CD4-positive, alpha-beta memory T cell (primary cell): ENCODE measurements at regions not wholly inside any gene's neighbourhood (a gene's known extent, or its start where the extent isn't known, plus 50 kb on each side); places are given as distances from the start of the nearest gene placed in this dataset.

Experiments
- CTCF ChIA-PET: fragments of 350-600 bp; sonication (Branson Sonifier 250); formaldehyde crosslinking; loops from one replicate; lab custom pipeline; 2021; ENCODE audit warnings: inconsistent platforms; ENCODE audit not compliant: partially characterized antibody; lab: Charles Lee
- POLR2A ChIA-PET: fragments of 350-600 bp; sonication (Branson Sonifier 250); formaldehyde crosslinking; loops from one replicate; lab custom pipeline; 2021; ENCODE audit not compliant: partially characterized antibody; lab: Charles Lee
- DNase-seq, 5 donors: peaks; one replicate each; pipeline versions ENCODE4 v3.0.0 to v3.0.0-alpha.2; 2020 to 2022; ENCODE audit warnings: mixed read lengths in 1 of 5
- H3K27ac ChIP-seq: one replicate; pipeline ENCODE4 v1.7.0; 2013; ENCODE audit warnings: low read depth, low read length
- H3K27me3 ChIP-seq: 2 replicates; pipeline ENCODE4 v1.7.0; 2013; ENCODE audit warnings: mild to moderate bottlenecking, low read length, moderate library complexity; ENCODE audit not compliant: insufficient read depth
- H3K36me3 ChIP-seq: 2 replicates; pipeline ENCODE4 v1.7.0; 2013; ENCODE audit warnings: mild to moderate bottlenecking, low read length, moderate library complexity; ENCODE audit not compliant: insufficient read depth
- H3K4me1 ChIP-seq: 2 replicates; pipeline ENCODE4 v1.7.0; 2013; ENCODE audit warnings: mild to moderate bottlenecking, low read length, moderate library complexity; ENCODE audit not compliant: insufficient read depth
- H3K4me3 ChIP-seq, 2 donors: one replicate each; pipeline ENCODE4 v1.7.0; 2013; ENCODE audit warnings: low read length in 2 of 2, mild to moderate bottlenecking in 1 of 2
- H3K9me3 ChIP-seq, 2 donors: one replicate each; pipeline ENCODE4 v1.7.0; 2013; ENCODE audit warnings: low read length in 2 of 2, control low read depth in 1 of 2; ENCODE audit not compliant: control insufficient read depth in 1 of 2
- H3K27ac Mint-ChIP-seq, 7 donors: one replicate each; pipeline ENCODE4 v1.8.0; 2020 to 2021; ENCODE audit warnings: mixed read lengths in 7 of 7, mild to moderate bottlenecking in 6 of 7, inconsistent platforms in 3 of 7, moderate library complexity in 3 of 7
- H3K27me3 Mint-ChIP-seq, 2 donors: one replicate each; pipeline ENCODE4 v1.8.0; 2020 to 2021; ENCODE audit warnings: mixed read lengths in 2 of 2
- H3K36me3 Mint-ChIP-seq, 2 donors: one replicate each; pipeline ENCODE4 v1.8.0; 2020 to 2021; ENCODE audit warnings: mixed read lengths in 2 of 2, inconsistent platforms in 1 of 2, mild to moderate bottlenecking in 1 of 2
- H3K4me1 Mint-ChIP-seq, 4 donors: one replicate each; pipeline ENCODE4 v1.8.0; 2020 to 2021; ENCODE audit warnings: mixed read lengths in 4 of 4, mild to moderate bottlenecking in 1 of 4
- H3K4me3 Mint-ChIP-seq, 8 donors: one replicate each; pipeline ENCODE4 v1.8.0; 2020 to 2021; ENCODE audit warnings: mixed read lengths in 8 of 8, mild to moderate bottlenecking in 7 of 8, moderate library complexity in 6 of 8, inconsistent platforms in 3 of 8
- H3K9me3 Mint-ChIP-seq, 8 donors: one replicate each; pipeline ENCODE4 v1.8.0; 2020 to 2021; ENCODE audit warnings: mixed read lengths in 8 of 8, mild to moderate bottlenecking in 5 of 8, inconsistent platforms in 3 of 8, moderate library complexity in 1 of 8
- intact Hi-C: fragments of 100-400 bp; cut with micrococcal nuclease; formaldehyde crosslinking; loops from one replicate; pipeline ENCODE4 v1.15.1; 2023

DNA sequence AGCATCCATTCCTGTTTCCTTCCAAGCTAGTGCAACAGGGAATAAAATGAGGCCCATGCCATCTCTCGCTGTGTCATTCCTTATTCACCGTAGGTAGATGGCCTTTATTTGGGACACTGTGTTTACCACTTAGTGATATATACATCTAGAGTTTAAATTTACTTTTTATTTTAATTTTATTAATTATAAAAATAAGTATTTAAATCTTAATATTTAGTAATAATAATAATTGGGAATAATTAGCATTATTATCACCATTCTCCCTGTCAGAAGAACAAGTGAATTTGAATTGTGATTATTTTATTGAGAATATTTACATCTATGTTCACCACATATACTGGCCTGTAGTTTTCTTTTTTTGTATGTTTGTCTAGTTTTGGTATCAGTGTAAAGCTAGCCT lies 692.9 kb upstream of the KIF2B start:
- intact Hi-C loops, result no loop called here
- no peak overlapping the region for H3K27ac Mint-ChIP-seq

DNA sequence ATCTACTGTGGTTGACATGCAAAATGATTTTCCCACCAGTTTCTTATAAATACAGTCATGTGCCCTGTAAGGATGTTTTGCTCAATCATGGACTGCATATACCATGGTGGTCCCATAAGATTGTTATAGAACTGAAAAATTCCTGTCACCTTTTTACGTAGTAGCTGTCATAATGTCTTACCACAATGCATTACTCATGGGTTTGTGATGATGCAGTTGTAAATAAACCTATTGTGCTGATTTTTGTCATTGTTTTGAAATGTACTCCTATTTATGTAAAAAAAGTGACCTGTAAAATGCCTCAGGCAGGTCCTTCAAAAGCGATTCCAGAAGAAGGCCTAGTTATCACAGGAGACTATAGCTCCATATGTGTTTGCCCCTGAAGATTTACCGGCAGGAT lies 695.4 kb upstream of the KIF2B start:
- Histone ChIP-seq H3K27ac (no peak overlapping the region), H3K27me3 (no peaks in the 10 kb centered on the region), H3K4me1 (no peaks in the 10 kb centered on the region), H3K36me3 (no peaks in the 10 kb centered on the region), H3K4me3 (no peak overlapping the region), H3K9me3 (no peaks in the 10 kb centered on the region)
- Mint-ChIP-seq H3K4me1 (no peaks in the 10 kb centered on the region), H3K4me3 (no peak overlapping the region), H3K27me3 (no peaks in the 10 kb centered on the region), H3K27ac (no peak overlapping the region), H3K36me3 (no peaks in the 10 kb centered on the region), H3K9me3 (peaks cover 0 to 5% (median under 1%) of the 10 kb centered on the region in 8 donors)
- CTCF ChIA-PET, result no interaction called here
- DNase-seq, result no peak
- intact Hi-C loops, result no loop called here
- POLR2A ChIA-PET, result no interaction called here

More for the DNA sequence above, 692.9 kb upstream of the KIF2B start:
- peaks cover 0 to 7% (median 1%) of the 10 kb centered on the region in 8 donors for H3K9me3 Mint-ChIP-seq
- ChIA-PET POLR2A (no interaction called here), CTCF (no interaction called here)
- no peaks in the 10 kb centered on the region for H3K27me3 ChIP-seq
- DNase-seq, result no peak
- no peaks in the 10 kb centered on the region for H3K4me1 Mint-ChIP-seq
- no peaks in the 10 kb centered on the region for H3K36me3 Mint-ChIP-seq
- H3K27ac ChIP-seq, result no peak overlapping the region
- no peaks in the 10 kb centered on the region for H3K4me1 ChIP-seq
- no peak overlapping the region for H3K4me3 Mint-ChIP-seq
- H3K36me3 ChIP-seq, result no peaks in the 10 kb centered on the region
- H3K27me3 Mint-ChIP-seq, result no peaks in the 10 kb centered on the region
- no peaks in the 10 kb centered on the region for H3K9me3 ChIP-seq
- H3K4me3 ChIP-seq, result no peak overlapping the region

DNA sequence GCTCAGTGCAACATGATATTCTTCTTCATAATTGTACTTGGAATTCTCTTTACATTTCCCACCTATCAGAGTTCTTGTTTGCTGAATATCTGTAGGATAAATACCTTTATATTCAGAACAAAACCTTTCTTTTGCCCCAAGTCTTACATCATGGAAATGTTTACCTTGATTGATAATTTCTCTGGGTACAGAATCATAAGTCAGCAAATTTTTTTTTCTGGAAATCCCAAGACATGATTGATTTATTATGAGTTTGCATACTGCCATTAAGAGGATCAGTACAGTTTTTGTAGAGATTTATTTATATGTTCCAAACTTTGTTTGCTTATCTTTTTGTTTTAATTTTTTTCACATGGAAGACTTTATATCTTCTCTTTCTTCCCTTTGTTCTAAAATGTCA lies 699.8 kb upstream of the KIF2B start:
- H3K4me3 Mint-ChIP-seq, result no peak overlapping the region
- intact Hi-C loops, result no loop called here
- Histone ChIP-seq H3K27ac (no peak overlapping the region), H3K36me3 (no peaks in the 10 kb centered on the region), H3K4me3 (no peak overlapping the region), H3K4me1 (no peaks in the 10 kb centered on the region), H3K27me3 (no peaks in the 10 kb centered on the region), H3K9me3 (no peaks in the 10 kb centered on the region)
- no peaks in the 10 kb centered on the region for H3K36me3 Mint-ChIP-seq
- H3K27ac Mint-ChIP-seq, result no peak overlapping the region
- ChIA-PET POLR2A (no interaction called here), CTCF (no interaction called here)
- peaks cover 0 to 7% (median 3%) of the 10 kb centered on the region in 8 donors for H3K9me3 Mint-ChIP-seq
- H3K27me3 Mint-ChIP-seq, result no peaks in the 10 kb centered on the region
- no peaks in the 10 kb centered on the region for H3K4me1 Mint-ChIP-seq
- no peak for DNase-seq

DNA sequence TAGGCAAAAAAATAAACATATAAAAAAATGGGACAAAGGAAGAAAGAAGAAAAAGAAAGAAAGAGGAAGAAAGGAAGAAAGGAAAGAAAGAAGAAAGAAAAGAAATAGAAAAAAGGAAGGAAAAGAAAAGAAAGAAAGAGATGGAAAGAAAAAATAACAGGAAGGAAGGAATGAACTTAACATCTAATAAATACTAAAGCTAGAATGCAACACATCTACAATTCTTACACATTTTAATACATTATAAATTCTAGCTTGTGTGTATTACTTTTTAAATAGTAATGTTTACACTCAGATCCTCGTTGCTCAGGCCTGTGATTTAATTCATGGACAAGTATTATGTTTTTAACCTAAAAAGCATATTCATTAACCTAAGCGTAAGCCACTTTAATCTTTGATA lies 703.0 kb upstream of the KIF2B start:
- Histone ChIP-seq H3K27me3 (no peaks in the 10 kb centered on the region), H3K4me1 (no peaks in the 10 kb centered on the region), H3K4me3 (no peak overlapping the region), H3K9me3 (no peaks in the 10 kb centered on the region), H3K36me3 (no peaks in the 10 kb centered on the region), H3K27ac (no peak overlapping the region)
- no peaks in the 10 kb centered on the region for H3K27me3 Mint-ChIP-seq
- no peaks in the 10 kb centered on the region for H3K4me1 Mint-ChIP-seq
- H3K4me3 Mint-ChIP-seq, result no peak overlapping the region
- CTCF ChIA-PET, result no interaction called here
- H3K9me3 Mint-ChIP-seq, result peaks cover 0 to 26% (median 11%) of the 10 kb centered on the region in 8 donors
- intact Hi-C loops, result no loop called here
- no peak for DNase-seq
- POLR2A ChIA-PET, result no interaction called here
- no peaks in the 10 kb centered on the region for H3K36me3 Mint-ChIP-seq
- H3K27ac Mint-ChIP-seq, result no peak overlapping the region

DNA sequence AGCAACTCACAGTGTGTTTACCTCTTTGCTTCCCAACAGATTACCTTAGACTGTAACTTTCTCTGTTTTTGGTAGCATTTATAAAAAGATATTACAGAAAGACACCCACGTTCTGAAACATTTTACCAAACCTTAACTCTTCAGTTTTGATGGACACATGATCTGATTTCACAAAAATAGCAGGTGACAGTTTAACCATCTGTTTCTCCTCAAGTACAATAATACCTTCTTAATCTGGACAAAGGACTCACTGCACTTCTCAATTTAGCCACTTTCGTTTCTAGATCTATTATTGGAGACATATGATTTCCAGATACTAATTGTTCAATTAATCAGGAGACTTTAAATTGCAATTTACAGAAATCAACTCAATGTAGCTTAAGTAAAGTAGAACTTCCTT lies 703.8 kb upstream of the KIF2B start:
- no peaks in the 10 kb centered on the region for H3K27me3 Mint-ChIP-seq
- no peak overlapping the region for H3K27ac Mint-ChIP-seq
- intact Hi-C loops, result no loop called here

DNA sequence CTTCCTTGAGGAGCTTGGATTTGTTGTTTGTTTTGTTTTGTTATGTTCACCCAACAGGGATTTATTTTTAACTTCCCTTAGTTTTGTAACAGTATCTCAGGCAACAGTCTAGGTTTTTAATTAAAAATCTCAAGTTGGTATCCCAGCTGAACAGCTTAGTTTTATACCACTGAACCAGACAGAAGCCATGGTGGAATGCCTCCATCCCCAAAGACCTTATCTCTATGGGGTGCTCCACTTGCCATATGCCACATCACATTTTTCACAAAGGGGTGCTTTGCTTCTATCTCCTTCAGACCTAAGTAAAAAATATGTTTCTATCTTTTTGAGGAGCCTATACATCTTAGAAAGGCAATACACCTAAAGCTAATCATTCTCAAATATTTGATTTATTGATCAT lies 715.8 kb upstream of the KIF2B start:
- ChIA-PET CTCF (no interaction called here), POLR2A (no interaction called here)
- H3K9me3 Mint-ChIP-seq, result peaks cover 2 to 15% (median 5%) of the 10 kb centered on the region in 8 donors
- intact Hi-C loops, result no loop called here
- no peaks in the 10 kb centered on the region for H3K27me3 ChIP-seq
- no peak for DNase-seq
- H3K4me1 Mint-ChIP-seq, result no peaks in the 10 kb centered on the region
- H3K27ac Mint-ChIP-seq, result no peak overlapping the region
- no peaks in the 10 kb centered on the region for H3K27me3 Mint-ChIP-seq
- H3K4me3 Mint-ChIP-seq, result no peak overlapping the region
- no peaks in the 10 kb centered on the region for H3K36me3 ChIP-seq
- no peaks in the 10 kb centered on the region for H3K4me1 ChIP-seq
- no peak overlapping the region for H3K4me3 ChIP-seq
- H3K27ac ChIP-seq, result no peak overlapping the region
- H3K9me3 ChIP-seq, result no peaks in the 10 kb centered on the region
- H3K36me3 Mint-ChIP-seq, result no peaks in the 10 kb centered on the region

More for the DNA sequence above, 703.8 kb upstream of the KIF2B start:
- H3K27me3 ChIP-seq, result no peaks in the 10 kb centered on the region
- POLR2A ChIA-PET, result no interaction called here
- H3K4me3 ChIP-seq, result no peak overlapping the region
- H3K36me3 Mint-ChIP-seq, result no peaks in the 10 kb centered on the region
- H3K27ac ChIP-seq, result no peak overlapping the region
- no peaks in the 10 kb centered on the region for H3K4me1 ChIP-seq
- CTCF ChIA-PET, result no interaction called here
- H3K36me3 ChIP-seq, result no peaks in the 10 kb centered on the region
- H3K9me3 ChIP-seq, result no peaks in the 10 kb centered on the region
- H3K4me1 Mint-ChIP-seq, result no peaks in the 10 kb centered on the region
- DNase-seq, result no peak
- H3K4me3 Mint-ChIP-seq, result no peak overlapping the region
- H3K9me3 Mint-ChIP-seq, result peaks cover 0 to 26% (median 11%) of the 10 kb centered on the region in 8 donors

DNA sequence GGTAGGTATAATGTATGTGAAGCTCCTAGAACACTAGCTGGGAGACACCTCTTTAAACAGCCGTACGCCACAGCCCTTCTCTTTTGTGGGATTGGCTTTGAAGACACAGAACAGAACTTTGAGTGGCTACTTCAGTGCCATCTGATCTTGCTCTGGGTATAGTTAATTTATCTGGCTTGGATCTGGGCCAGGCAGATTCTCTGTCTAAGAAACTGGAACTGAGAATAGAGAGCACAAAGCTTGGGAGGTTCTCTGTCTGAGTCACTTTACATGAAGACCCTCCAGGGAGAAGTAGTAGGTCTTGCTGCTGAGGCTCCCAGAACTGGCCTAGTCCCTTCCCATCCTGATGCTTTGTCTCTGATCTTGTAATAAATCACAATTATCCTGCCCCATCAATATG lies 721.0 kb upstream of the KIF2B start:
- no peak overlapping the region for H3K27ac ChIP-seq
- no peaks in the 10 kb centered on the region for H3K27me3 ChIP-seq
- no peaks in the 10 kb centered on the region for H3K9me3 ChIP-seq
- POLR2A ChIA-PET, result no interaction called here
- H3K4me1 Mint-ChIP-seq, result no peaks in the 10 kb centered on the region
- H3K4me1 ChIP-seq, result no peaks in the 10 kb centered on the region
- no peak overlapping the region for H3K4me3 Mint-ChIP-seq
- H3K36me3 ChIP-seq, result no peaks in the 10 kb centered on the region
- no peak for DNase-seq
- no peak overlapping the region for H3K4me3 ChIP-seq
- intact Hi-C loops, result no loop called here
- peaks cover 0 to 15% (median 5%) of the 10 kb centered on the region in 8 donors for H3K9me3 Mint-ChIP-seq
- H3K27me3 Mint-ChIP-seq, result no peaks in the 10 kb centered on the region
- CTCF ChIA-PET, result no interaction called here
- H3K27ac Mint-ChIP-seq, result no peak overlapping the region
- no peaks in the 10 kb centered on the region for H3K36me3 Mint-ChIP-seq

DNA sequence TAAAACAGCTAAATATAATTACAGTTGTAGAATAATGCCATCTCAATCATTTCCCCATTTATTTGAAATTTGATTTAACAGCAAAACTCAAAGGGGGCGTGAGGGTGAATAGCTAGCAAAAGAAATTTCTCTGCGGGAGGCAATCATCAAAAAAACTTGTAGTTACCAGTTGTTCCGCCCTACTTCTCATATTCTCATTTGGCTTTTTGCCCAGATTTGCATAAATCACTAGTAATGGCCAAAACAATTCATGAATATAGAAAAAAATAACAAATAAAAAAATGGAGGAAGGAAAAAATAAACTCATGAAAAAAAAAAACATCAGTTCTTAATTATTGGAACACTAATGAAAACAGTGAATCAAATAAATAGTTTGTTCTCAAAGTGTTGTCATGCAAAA lies 722.6 kb upstream of the KIF2B start:
- Histone ChIP-seq H3K9me3 (no peaks in the 10 kb centered on the region), H3K4me1 (no peaks in the 10 kb centered on the region), H3K27me3 (no peaks in the 10 kb centered on the region), H3K4me3 (no peak overlapping the region), H3K27ac (no peak overlapping the region), H3K36me3 (no peaks in the 10 kb centered on the region)
- Mint-ChIP-seq H3K4me3 (no peak overlapping the region), H3K4me1 (no peaks in the 10 kb centered on the region), H3K27me3 (no peaks in the 10 kb centered on the region), H3K9me3 (peaks cover 0 to 18% (median 6%) of the 10 kb centered on the region in 8 donors), H3K36me3 (no peaks in the 10 kb centered on the region), H3K27ac (no peak overlapping the region)
- ChIA-PET CTCF (no interaction called here), POLR2A (no interaction called here)
- no peak for DNase-seq
- intact Hi-C loops, result no loop called here
